Fibroblast of lung (primary cell): ENCODE measurements at regions not wholly inside any gene's neighbourhood (a gene's known extent, or its start where the extent isn't known, plus 50 kb on each side); places are given as distances from the start of the nearest gene placed in this dataset.

Experiments
- CTCF ChIP-seq, 2 donors: IDR thresholded peaks in 1 of 2; conservative IDR thresholded peaks in 1 of 2; 1 replicate in 1 of 2; 2 replicates in 1 of 2; pipeline ENCODE4 v1.5.1; 2011 to 2012; ENCODE audit warnings: low read length in 2 of 2, control low read depth in 1 of 2, inconsistent platforms in 1 of 2, low read depth in 1 of 2, mild to moderate bottlenecking in 1 of 2
- EZH2 ChIP-seq: IDR thresholded peaks from 2 replicates; pipeline ENCODE4 v1.5.1; 2012; ENCODE audit warnings: low read length, control low read depth, mild to moderate bottlenecking; ENCODE audit errors: missing control alignments

DNA sequence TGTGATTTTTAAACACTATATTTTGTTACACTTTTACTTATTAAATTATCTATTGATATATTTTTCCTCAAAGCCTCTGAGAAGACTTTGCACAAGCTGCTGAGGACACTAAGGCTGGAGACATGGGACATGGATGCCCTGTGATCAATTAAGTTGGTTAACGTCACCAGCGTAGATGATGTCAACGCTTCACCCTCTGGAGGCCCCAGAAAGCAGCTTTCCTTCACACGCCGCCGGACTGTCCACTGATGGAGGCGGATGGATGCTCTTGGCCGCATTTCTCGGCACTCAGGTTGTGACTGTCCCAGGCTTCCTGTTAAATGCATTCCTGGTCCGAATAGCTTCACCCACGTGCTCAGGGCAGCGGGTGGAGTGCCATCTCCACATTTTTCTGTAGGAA lies 247.5 kb downstream of the VAPA start:
- TF ChIP-seq CTCF (conservative IDR thresholded peaks at IDR 0.05 in 1 of 2, IDR thresholded peaks at IDR 0.05 in 1 of 2; ENCODE audit: low read depth in 1 of 2, low read length in 2 of 2) (no peak), EZH2 (no peak)
